Heart right ventricle (tissue), 16 donors: ENCODE measurements at regions not wholly inside any gene's neighbourhood (a gene's known extent, or its start where the extent isn't known, plus 50 kb on each side); places are given as distances from the start of the nearest gene placed in this dataset.

Experiments
- ATAC-seq, 8 donors: fragments of 200-7000 bp; cut with Tn5 transposase; one replicate each; pipeline ENCODE4 v1.9.1; 2020; ENCODE audit warnings: mild to moderate bottlenecking in 8 of 8, moderate library complexity in 8 of 8, moderate number of reproducible peaks in 1 of 8
- DNase-seq, 2 donors: peaks; one replicate each; pipeline ENCODE4 v3.0.0-alpha.2; 2020
- H3K27ac ChIP-seq, 10 donors: fragments of 200-600 bp; sonication (generic) in 2 of 10; one replicate each; pipeline versions ENCODE4 v1.5.0 to v1.8.0; 2020 to 2022; ENCODE audit warnings: mild to moderate bottlenecking in 3 of 10
- H3K27me3 ChIP-seq, 7 donors: fragments of 200-600 bp; one replicate each; pipeline ENCODE4 v1.8.0; 2021 to 2022; ENCODE audit warnings: mild to moderate bottlenecking in 2 of 7
- H3K36me3 ChIP-seq, 9 donors: fragments of 200-600 bp; sonication (generic) in 1 of 9; one replicate each; pipeline versions ENCODE4 v1.5.0 to v1.8.0; 2020 to 2022; ENCODE audit warnings: mild to moderate bottlenecking in 2 of 9
- H3K4me1 ChIP-seq, 9 donors: fragments of 200-600 bp; sonication (generic) in 1 of 9; one replicate each; pipeline versions ENCODE4 v1.5.0 to v1.8.0; 2020 to 2022; ENCODE audit warnings: mild to moderate bottlenecking in 4 of 9
- H3K4me3 ChIP-seq, 10 donors: fragments of 200-600 bp; sonication (generic) in 2 of 10; one replicate each; pipeline versions ENCODE4 v1.5.0 to v1.8.0; 2020 to 2022; ENCODE audit warnings: mild to moderate bottlenecking in 7 of 10, moderate library complexity in 2 of 10
- H3K9me3 ChIP-seq, 11 donors: fragments of 200-600 bp in 10 of 11; sonication (generic) in 2 of 11; one replicate each; pipeline versions ENCODE4 v1.5.0 to v1.8.0; 2013 to 2022; ENCODE audit warnings: mild to moderate bottlenecking in 2 of 11, control low read depth in 1 of 11, moderate library complexity in 1 of 11
- WGBS, 2 donors: extraction: QIAGEN DNeasy Blood & Tissue Kit; methylation state at CpG; one replicate each; pipeline ENCODE4 v1.1.7; 2013; ENCODE audit warnings: inconsistent platforms in 1 of 2; 5-methylcytosine and 5-hydroxymethylcytosine counted together
- intact Hi-C, 10 donors: fragments of 100-400 bp; cut with DNase I; formaldehyde crosslinking; loops; one replicate each; pipeline versions ENCODE4 v1.11.1 to v1.14.2; 2022
- TF ChIP-seq, protein P1 (sequence below), 9 donors: fragments of 200-600 bp; sonication (generic) in 2 of 9; IDR thresholded peaks; one replicate each; pipeline versions ENCODE4 v1.5.0 to v1.8.0; 2021 to 2022; ENCODE audit warnings: antibody characterized with exemption in 9 of 9, mild to moderate bottlenecking in 5 of 9, moderate library complexity in 1 of 9
- donor health status: Arrhythmogenic right ventricular cardiomyopathy.
- donor health status: ischemic (EF 13 %, LVEDD 7.1; RV severe dilation, severe dysfunction).
- donor health status: healthy with polysubstance abuse.
- donor health status: DM: no; HTN: yes; CAD: no.
- donor health status: DM: no; HTN: no; CAD: no.
- donor health status: ischemic (EF 25% LVEDD 6.9; RV normal size, moderate dysfunction).
- donor health status: ischemic (EF 25% LVEDD 5.7; RV mildly dilated, moderate dysfunction).
- donor health status: healthy.
- donor health status: DM: yes; HTN: yes; CAD: no.
- donor health status: Ischemic cardiomyopathy.
- donor health status: ischemic (EF 35%, LVEDD 5.7; RV mildly dilated, moderate dysfunction).
- donor health status: nonischemic (EF 11% LVEDD 7.7; RV severe dilation, severe dysfunction).
- donor health status: DM: yes; HTN: yes; CAD: no.
- donor health status: PGD.
- donor health status: ischemic (EF 29% LVEDD 5.4; RV normal size, mild dysfunction).
- donor health status: nonischemic (EF 23%, LVEDD 6.1; RV moderate dilation, normal function).

DNA sequence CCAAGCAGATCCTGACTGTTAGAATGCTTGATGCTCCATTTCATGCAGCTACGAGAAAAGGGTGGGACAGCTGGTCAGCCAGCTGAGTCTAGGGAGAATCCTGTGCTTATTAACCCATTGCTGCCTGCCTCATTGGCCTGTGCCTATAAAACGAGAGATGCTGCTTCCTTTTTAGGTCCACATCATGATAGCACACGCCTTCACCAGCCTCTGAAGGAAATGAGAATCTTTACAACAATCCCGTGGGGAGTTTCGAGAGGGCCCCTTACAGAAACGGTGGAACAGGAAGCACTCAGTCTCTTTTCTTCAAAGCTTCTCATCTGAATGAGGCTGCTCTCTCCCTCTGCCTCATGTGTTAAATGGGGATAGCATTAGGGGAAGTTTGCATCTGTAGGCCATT is 147.3 kb upstream of the RFLNA start:
- Histone ChIP-seq H3K36me3 (no peaks in the 10 kb centered on the region), H3K27me3 (peaks cover 0 to 16% (median 0%) of the 10 kb centered on the region in 7 donors), H3K9me3 (peaks cover 0 to 7% (median 0%) of the 10 kb centered on the region in 11 donors), H3K4me3 (no peak overlapping the region), H3K27ac (no peak overlapping the region), H3K4me1 (no peaks in the 10 kb centered on the region)
- TF ChIP-seq, protein P1, sequence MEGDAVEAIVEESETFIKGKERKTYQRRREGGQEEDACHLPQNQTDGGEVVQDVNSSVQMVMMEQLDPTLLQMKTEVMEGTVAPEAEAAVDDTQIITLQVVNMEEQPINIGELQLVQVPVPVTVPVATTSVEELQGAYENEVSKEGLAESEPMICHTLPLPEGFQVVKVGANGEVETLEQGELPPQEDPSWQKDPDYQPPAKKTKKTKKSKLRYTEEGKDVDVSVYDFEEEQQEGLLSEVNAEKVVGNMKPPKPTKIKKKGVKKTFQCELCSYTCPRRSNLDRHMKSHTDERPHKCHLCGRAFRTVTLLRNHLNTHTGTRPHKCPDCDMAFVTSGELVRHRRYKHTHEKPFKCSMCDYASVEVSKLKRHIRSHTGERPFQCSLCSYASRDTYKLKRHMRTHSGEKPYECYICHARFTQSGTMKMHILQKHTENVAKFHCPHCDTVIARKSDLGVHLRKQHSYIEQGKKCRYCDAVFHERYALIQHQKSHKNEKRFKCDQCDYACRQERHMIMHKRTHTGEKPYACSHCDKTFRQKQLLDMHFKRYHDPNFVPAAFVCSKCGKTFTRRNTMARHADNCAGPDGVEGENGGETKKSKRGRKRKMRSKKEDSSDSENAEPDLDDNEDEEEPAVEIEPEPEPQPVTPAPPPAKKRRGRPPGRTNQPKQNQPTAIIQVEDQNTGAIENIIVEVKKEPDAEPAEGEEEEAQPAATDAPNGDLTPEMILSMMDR (IDR thresholded peaks at IDR 0.05), result no peak
- WGBS, 2 donors, result 36 to 43% methylated on average over 6 of the region's 6 CpGs
- no peak for DNase-seq
- intact Hi-C loops, result no loop called here
- no peak for ATAC-seq

GRCh38 chr12:124148481-124149273 is 146.2 kb upstream of the RFLNA start:
- H3K27ac ChIP-seq, result no peak overlapping the region
- ATAC-seq (no peak), DNase-seq (no peak)
- TF ChIP-seq, protein P1 (IDR thresholded peaks at IDR 0.05), result no peak
- H3K4me3 ChIP-seq, result no peak overlapping the region
- H3K27me3 ChIP-seq, result peaks cover 0 to 19% (median 0%) of the 10 kb centered on the region in 7 donors
- no peaks in the 10 kb centered on the region for H3K36me3 ChIP-seq
- intact Hi-C loops, result no loop called here
- peaks cover 0 to 4% (median 0%) of the 10 kb centered on the region in 11 donors for H3K9me3 ChIP-seq
- WGBS, 2 donors, result 71 to 77% methylated on average over 13 of the region's 13 CpGs
- H3K4me1 ChIP-seq, result no peaks in the 10 kb centered on the region

DNA sequence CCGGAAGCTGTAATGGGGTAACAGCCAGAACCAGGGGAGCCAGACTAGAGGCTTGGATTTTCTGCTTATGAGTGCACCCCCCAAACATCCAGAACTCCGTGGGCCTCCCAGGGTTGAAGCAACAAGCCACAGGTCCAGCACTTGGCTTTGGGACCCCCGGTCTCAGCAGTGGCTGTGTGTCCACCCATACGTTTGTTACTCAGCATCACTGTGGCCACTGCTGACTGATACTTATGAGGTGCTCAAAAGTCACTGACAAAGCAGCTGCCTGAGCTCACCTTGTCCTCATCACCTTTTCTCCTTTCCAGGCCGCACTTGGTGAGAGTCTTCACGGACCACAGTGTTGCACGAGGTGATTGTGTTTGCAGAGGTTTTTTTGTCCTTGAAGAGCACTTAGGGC is 145.6 kb upstream of the RFLNA start:
- TF ChIP-seq, protein P1 (IDR thresholded peaks at IDR 0.05), result no peak
- 91 to 94% methylated on average over 7 of the region's 7 CpGs for WGBS, 2 donors

DNA sequence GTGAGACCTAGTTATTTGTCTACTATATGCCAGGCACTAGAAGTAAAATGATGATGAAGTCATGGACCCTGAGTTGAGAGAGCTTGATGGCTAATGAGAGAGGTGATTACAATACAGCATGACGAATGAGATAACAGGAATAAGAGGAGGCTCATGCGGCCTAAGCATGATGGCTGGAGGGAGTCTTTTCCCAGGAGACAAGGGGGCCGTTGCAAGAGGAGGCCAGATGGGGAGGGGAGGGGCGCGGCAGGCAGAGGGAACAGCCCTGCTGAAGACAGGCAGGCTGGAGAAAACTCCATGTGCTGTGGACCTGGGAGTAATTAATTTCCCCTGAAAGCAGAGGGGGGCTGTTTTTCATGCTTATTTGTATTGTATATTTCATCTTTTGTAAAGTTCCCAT is 144.7 kb upstream of the RFLNA start:
- H3K9me3 ChIP-seq, result peaks cover 0 to 4% (median 0%) of the 10 kb centered on the region in 11 donors
- H3K27ac ChIP-seq, result no peak overlapping the region
- peaks cover 0 to 15% (median 0%) of the 10 kb centered on the region in 7 donors for H3K27me3 ChIP-seq
- no peaks in the 10 kb centered on the region for H3K36me3 ChIP-seq
- no peak overlapping the region for H3K4me3 ChIP-seq
- TF ChIP-seq, protein P1 (IDR thresholded peaks at IDR 0.05), result no peak
- DNase-seq (no peak), ATAC-seq (no peak)
- H3K4me1 ChIP-seq, result no peaks in the 10 kb centered on the region
- 45 to 60% methylated on average over 5 of the region's 5 CpGs for WGBS, 2 donors
- intact Hi-C loops, result no loop called here

More for the DNA sequence above, 145.6 kb upstream of the RFLNA start:
- Histone ChIP-seq H3K27ac (no peak overlapping the region), H3K9me3 (peaks cover 0 to 4% (median 0%) of the 10 kb centered on the region in 11 donors), H3K27me3 (peaks cover 0 to 19% (median 0%) of the 10 kb centered on the region in 7 donors), H3K4me3 (no peak overlapping the region), H3K4me1 (no peaks in the 10 kb centered on the region), H3K36me3 (no peaks in the 10 kb centered on the region)
- no peak for DNase-seq
- intact Hi-C loops, result no loop called here
- ATAC-seq, result no peak
